ENCODE measurements at regions not wholly inside any gene's neighbourhood (a gene's known extent, or its start where the extent isn't known, plus 50 kb on each side); places are given as distances from the start of the nearest gene placed in this dataset.

DNA sequence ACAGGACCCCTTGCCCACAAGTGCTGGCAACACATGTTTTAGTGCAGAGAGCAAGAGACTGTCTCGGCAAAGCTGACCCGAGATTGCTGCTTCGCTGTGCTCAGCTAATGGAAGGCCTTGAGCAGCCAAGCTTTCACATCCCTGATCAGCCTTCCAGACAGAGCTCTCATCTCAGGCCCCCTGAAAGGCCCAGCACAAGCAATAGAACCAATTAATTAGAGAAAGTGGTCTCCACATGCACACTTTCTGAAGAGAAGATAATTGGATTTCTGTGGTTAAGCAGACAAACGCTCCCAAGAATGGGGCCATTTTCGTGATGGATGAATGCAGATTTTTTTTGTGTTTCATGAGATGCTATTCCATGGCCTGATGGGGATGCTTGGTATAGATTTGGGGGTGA is 174.9 kb downstream of the NSG2 start:
- TF ChIP-seq, protein P1, sequence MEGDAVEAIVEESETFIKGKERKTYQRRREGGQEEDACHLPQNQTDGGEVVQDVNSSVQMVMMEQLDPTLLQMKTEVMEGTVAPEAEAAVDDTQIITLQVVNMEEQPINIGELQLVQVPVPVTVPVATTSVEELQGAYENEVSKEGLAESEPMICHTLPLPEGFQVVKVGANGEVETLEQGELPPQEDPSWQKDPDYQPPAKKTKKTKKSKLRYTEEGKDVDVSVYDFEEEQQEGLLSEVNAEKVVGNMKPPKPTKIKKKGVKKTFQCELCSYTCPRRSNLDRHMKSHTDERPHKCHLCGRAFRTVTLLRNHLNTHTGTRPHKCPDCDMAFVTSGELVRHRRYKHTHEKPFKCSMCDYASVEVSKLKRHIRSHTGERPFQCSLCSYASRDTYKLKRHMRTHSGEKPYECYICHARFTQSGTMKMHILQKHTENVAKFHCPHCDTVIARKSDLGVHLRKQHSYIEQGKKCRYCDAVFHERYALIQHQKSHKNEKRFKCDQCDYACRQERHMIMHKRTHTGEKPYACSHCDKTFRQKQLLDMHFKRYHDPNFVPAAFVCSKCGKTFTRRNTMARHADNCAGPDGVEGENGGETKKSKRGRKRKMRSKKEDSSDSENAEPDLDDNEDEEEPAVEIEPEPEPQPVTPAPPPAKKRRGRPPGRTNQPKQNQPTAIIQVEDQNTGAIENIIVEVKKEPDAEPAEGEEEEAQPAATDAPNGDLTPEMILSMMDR (IDR thresholded peaks at IDR 0.05): no peak
- TF ChIP-seq POLR2AphosphoS5 (IDR thresholded peaks at IDR 0.05): no peak
- TF ChIP-seq POLR2A (IDR thresholded peaks at IDR 0.05): no peak
